SU-DHL-6 (cell line): ENCODE measurements at regions not wholly inside any gene's neighbourhood (a gene's known extent, or its start where the extent isn't known, plus 50 kb on each side); places are given as distances from the start of the nearest gene placed in this dataset.

ENCODE experiments used
- EZH2phosphoT487 ChIP-seq: fragments of 200-600 bp; sonication (generic), shearing (Covaris generic); conservative IDR thresholded peaks from 2 replicates; pipeline ENCODE4 v1.6.1; 2018; ENCODE audit warnings: mild to moderate bottlenecking, antibody characterized with exemption, low read length, moderate library complexity, mixed read lengths
- TF ChIP-seq, protein P1 (sequence below): fragments of 200-600 bp; sonication (generic); IDR thresholded peaks from one replicate; pipeline ENCODE4 v1.5.1; 2017; ENCODE audit warnings: antibody characterized with exemption, mild to moderate bottlenecking, low read length, moderate library complexity; ENCODE audit not compliant: insufficient read depth, poor library complexity, severe bottlenecking

- TF ChIP-seq, protein P1, sequence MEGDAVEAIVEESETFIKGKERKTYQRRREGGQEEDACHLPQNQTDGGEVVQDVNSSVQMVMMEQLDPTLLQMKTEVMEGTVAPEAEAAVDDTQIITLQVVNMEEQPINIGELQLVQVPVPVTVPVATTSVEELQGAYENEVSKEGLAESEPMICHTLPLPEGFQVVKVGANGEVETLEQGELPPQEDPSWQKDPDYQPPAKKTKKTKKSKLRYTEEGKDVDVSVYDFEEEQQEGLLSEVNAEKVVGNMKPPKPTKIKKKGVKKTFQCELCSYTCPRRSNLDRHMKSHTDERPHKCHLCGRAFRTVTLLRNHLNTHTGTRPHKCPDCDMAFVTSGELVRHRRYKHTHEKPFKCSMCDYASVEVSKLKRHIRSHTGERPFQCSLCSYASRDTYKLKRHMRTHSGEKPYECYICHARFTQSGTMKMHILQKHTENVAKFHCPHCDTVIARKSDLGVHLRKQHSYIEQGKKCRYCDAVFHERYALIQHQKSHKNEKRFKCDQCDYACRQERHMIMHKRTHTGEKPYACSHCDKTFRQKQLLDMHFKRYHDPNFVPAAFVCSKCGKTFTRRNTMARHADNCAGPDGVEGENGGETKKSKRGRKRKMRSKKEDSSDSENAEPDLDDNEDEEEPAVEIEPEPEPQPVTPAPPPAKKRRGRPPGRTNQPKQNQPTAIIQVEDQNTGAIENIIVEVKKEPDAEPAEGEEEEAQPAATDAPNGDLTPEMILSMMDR, result no peak
- no peak for TF ChIP-seq EZH2phosphoT487
These were observed 193.3 kb downstream of the USP12 start for GRCh38 chr13:26978081-26978860.
